Testis (tissue), 2 donors: ENCODE measurements at regions not wholly inside any gene's neighbourhood (a gene's known extent, or its start where the extent isn't known, plus 50 kb on each side); places are given as distances from the start of the nearest gene placed in this dataset.

Experiments used
- DNase-seq: peaks from one replicate; pipeline ENCODE4 v3.0.0-alpha.2; 2019
- H3K27ac ChIP-seq, 2 donors: fragments of 200-600 bp; sonication (generic); one replicate each; pipeline ENCODE4 v1.5.1; 2019
- H3K27me3 ChIP-seq: fragments of 200-600 bp; sonication (generic); one replicate; pipeline ENCODE4 v1.5.1; 2019
- H3K36me3 ChIP-seq: fragments of 200-600 bp; sonication (generic); one replicate; pipeline ENCODE4 v1.5.1; 2017; ENCODE audit warnings: low read depth; ENCODE audit errors: missing control alignments
- H3K4me1 ChIP-seq: fragments of 200-600 bp; sonication (generic); one replicate; pipeline ENCODE4 v1.5.1; 2019
- H3K4me3 ChIP-seq, 2 donors: fragments of 200-600 bp; sonication (generic); one replicate each; pipeline ENCODE4 v1.5.1; 2017 to 2019
- H3K9me3 ChIP-seq: fragments of 200-600 bp; sonication (generic); one replicate; pipeline ENCODE4 v1.5.1; 2017
- CTCF ChIP-seq, 3 experiments: fragments of 450-650 bp in 2 of 3; fragments of 200-600 bp in 1 of 3; sonication (generic) in 1 of 3; IDR thresholded peaks; one replicate each; pipeline ENCODE4 v1.5.1; 2016 to 2019; ENCODE audit warnings: antibody characterized with exemption in 3 of 3, mild to moderate bottlenecking in 2 of 3, moderate library complexity in 1 of 3
- POLR2A ChIP-seq: fragments of 450-650 bp; IDR thresholded peaks from one replicate; pipeline ENCODE4 v1.6.1; 2017; ENCODE audit warnings: antibody characterized with exemption, mild to moderate bottlenecking, moderate library complexity
- WGBS, 2 donors: methylation state at CpG; one replicate each; pipeline ENCODE4 v1.1.5; 2018; 5-methylcytosine and 5-hydroxymethylcytosine counted together
- intact Hi-C: fragments of 100-400 bp; cut with DNase I; formaldehyde crosslinking; loops from one replicate; pipeline ENCODE4 v1.15.1; 2023; ENCODE audit warnings: low total_unique reads

GRCh38 chr2:41355794-41356193, 692.0 kb upstream of the PKDCC start:
- WGBS, 2 donors = 78 to 93% methylated on average over 2 of the region's 2 CpGs
- intact Hi-C loops = no loop called here
- H3K27ac ChIP-seq = no peak overlapping the region
- H3K4me1 ChIP-seq = no peaks in the 10 kb centered on the region
- no peaks in the 10 kb centered on the region for H3K36me3 ChIP-seq
- no peak for DNase-seq
- no peak for TF ChIP-seq POLR2A
- no peak for TF ChIP-seq CTCF (IDR thresholded peaks at IDR 0.05)
- no peak overlapping the region for H3K4me3 ChIP-seq
- no peaks in the 10 kb centered on the region for H3K9me3 ChIP-seq
- H3K27me3 ChIP-seq = no peaks in the 10 kb centered on the region

- Histone ChIP-seq H3K27ac (no peak overlapping the region), H3K9me3 (no peaks in the 10 kb centered on the region), H3K4me3 (no peak overlapping the region), H3K36me3 (no peaks in the 10 kb centered on the region), H3K27me3 (no peaks in the 10 kb centered on the region), H3K4me1 (no peaks in the 10 kb centered on the region)
- 94 to 100% methylated on average over 2 of the region's 2 CpGs for WGBS, 2 donors
- no peak for DNase-seq
- intact Hi-C loops = no loop called here
- TF ChIP-seq POLR2A (no peak), CTCF (IDR thresholded peaks at IDR 0.05) (no peak)
Observed at GRCh38 chr2:41364842-41365241, 683.0 kb upstream of the PKDCC start.

GRCh38 chr2:41375901-41376300, 671.9 kb upstream of the PKDCC start:
- Histone ChIP-seq H3K36me3 (no peaks in the 10 kb centered on the region), H3K4me1 (no peaks in the 10 kb centered on the region), H3K4me3 (no peak overlapping the region), H3K27ac (no peak overlapping the region), H3K27me3 (no peaks in the 10 kb centered on the region), H3K9me3 (no peaks in the 10 kb centered on the region)
- no peak for DNase-seq
- intact Hi-C loops = no loop called here
- TF ChIP-seq POLR2A (no peak), CTCF (IDR thresholded peaks at IDR 0.05) (no peak)

GRCh38 chr2:41377837-41378236, 670.0 kb upstream of the PKDCC start:
- H3K27ac ChIP-seq = no peak overlapping the region
- 93 to 94% methylated on average over 4 of the region's 4 CpGs for WGBS, 2 donors
- no peak for TF ChIP-seq CTCF (IDR thresholded peaks at IDR 0.05)
- TF ChIP-seq POLR2A = no peak

GRCh38 chr2:41378420-41378819, 669.4 kb upstream of the PKDCC start:
- Histone ChIP-seq H3K36me3 (no peaks in the 10 kb centered on the region), H3K4me3 (no peak overlapping the region), H3K4me1 (no peaks in the 10 kb centered on the region), H3K27me3 (no peaks in the 10 kb centered on the region), H3K9me3 (no peaks in the 10 kb centered on the region), H3K27ac (no peak overlapping the region)
- 91 to 95% methylated on average over 11 of the region's 11 CpGs for WGBS, 2 donors
- no peak for DNase-seq
- intact Hi-C loops = no loop called here
- TF ChIP-seq POLR2A (no peak), CTCF (IDR thresholded peaks at IDR 0.05) (no peak)

More at GRCh38 chr2:41377837-41378236, 670.0 kb upstream of the PKDCC start:
- DNase-seq = no peak
- H3K4me1 ChIP-seq = no peaks in the 10 kb centered on the region
- no peaks in the 10 kb centered on the region for H3K27me3 ChIP-seq
- no peak overlapping the region for H3K4me3 ChIP-seq
- H3K36me3 ChIP-seq = no peaks in the 10 kb centered on the region
- intact Hi-C loops = no loop called here
- no peaks in the 10 kb centered on the region for H3K9me3 ChIP-seq
